Nephron (organoid): ENCODE measurements at regions not wholly inside any gene's neighbourhood (a gene's known extent, or its start where the extent isn't known, plus 50 kb on each side); places are given as distances from the start of the nearest gene placed in this dataset.

ENCODE experiments used
- H3K27ac Mint-ChIP-seq, 3 experiments: 2 replicates each; pipeline ENCODE4 v1.8.0; 2020; ENCODE audit warnings: mixed read lengths in 3 of 3, mild to moderate bottlenecking in 2 of 3, moderate library complexity in 1 of 3
- H3K27me3 Mint-ChIP-seq: 2 replicates; pipeline ENCODE4 v1.8.0; 2021; ENCODE audit warnings: low read depth, mild to moderate bottlenecking, moderate library complexity, mixed read lengths
- H3K36me3 Mint-ChIP-seq: 2 replicates; pipeline ENCODE4 v1.8.0; 2020; ENCODE audit warnings: low read depth, mixed read lengths
- H3K4me1 Mint-ChIP-seq: 2 replicates; pipeline ENCODE4 v1.8.0; 2020; ENCODE audit warnings: mixed read lengths
- H3K4me3 Mint-ChIP-seq, 3 experiments: 2 replicates each; pipeline ENCODE4 v1.8.0; 2020; ENCODE audit warnings: mild to moderate bottlenecking in 3 of 3, mixed read lengths in 3 of 3, moderate library complexity in 2 of 3
- H3K9me3 Mint-ChIP-seq: 2 replicates; pipeline ENCODE4 v1.8.0; 2020; ENCODE audit warnings: mixed read lengths
- TF ChIP-seq, protein P1 (sequence below), 3 experiments: fragments of 200-600 bp; sonication (generic); IDR thresholded peaks; one replicate each; pipeline ENCODE4 v1.5.0; 2021; ENCODE audit warnings: antibody characterized with exemption in 3 of 3; ENCODE audit not compliant: unreplicated experiment in 3 of 3

DNA sequence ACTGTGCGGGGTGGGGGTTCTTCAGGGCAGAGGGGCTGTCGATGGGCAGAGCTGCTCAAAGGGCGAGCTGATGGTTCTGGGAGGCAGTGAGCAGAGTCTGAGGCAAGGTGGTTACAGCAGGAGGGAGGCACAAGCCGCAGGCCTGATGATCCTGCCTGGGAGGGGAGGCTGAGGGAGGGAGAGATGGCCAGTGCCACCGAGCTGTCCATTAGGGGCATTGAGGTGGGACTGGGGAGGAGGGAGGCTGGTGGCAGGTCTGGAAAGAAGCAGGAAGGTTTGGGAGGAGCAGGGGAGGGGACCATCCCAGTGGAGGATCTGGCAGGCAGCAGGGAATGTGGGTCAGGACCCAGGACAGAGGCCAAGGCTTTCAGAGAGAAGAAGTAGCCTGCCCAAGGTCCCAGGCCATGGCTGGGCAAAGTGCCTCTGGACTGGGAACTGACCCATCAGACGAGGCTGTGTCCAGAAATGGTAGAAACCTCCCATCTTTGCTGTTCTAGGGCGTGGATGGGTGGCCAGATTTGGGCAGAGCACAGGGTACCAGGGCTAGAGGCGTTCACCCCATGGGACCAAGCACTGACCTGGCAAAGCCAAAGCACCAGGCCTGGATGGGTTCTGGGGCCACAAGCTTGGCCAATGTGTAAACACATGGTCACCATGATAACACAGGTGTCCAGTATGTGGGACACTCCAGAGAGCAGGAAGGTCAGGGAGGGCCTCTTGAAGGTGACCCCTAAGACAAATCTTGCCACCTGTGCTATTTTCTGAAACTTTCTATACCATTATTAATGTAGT, 55.5 kb downstream of the INHBB start:
- H3K4me3 Mint-ChIP-seq, result no peak overlapping the region
- H3K27me3 Mint-ChIP-seq, result peaks cover 25% of the 10 kb centered on the region
- no peak overlapping the region for H3K27ac Mint-ChIP-seq
- no peaks in the 10 kb centered on the region for H3K36me3 Mint-ChIP-seq
- no peaks in the 10 kb centered on the region for H3K9me3 Mint-ChIP-seq
- H3K4me1 Mint-ChIP-seq, result peaks cover 5% of the 10 kb centered on the region
- TF ChIP-seq, protein P1, sequence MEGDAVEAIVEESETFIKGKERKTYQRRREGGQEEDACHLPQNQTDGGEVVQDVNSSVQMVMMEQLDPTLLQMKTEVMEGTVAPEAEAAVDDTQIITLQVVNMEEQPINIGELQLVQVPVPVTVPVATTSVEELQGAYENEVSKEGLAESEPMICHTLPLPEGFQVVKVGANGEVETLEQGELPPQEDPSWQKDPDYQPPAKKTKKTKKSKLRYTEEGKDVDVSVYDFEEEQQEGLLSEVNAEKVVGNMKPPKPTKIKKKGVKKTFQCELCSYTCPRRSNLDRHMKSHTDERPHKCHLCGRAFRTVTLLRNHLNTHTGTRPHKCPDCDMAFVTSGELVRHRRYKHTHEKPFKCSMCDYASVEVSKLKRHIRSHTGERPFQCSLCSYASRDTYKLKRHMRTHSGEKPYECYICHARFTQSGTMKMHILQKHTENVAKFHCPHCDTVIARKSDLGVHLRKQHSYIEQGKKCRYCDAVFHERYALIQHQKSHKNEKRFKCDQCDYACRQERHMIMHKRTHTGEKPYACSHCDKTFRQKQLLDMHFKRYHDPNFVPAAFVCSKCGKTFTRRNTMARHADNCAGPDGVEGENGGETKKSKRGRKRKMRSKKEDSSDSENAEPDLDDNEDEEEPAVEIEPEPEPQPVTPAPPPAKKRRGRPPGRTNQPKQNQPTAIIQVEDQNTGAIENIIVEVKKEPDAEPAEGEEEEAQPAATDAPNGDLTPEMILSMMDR (IDR thresholded peaks at IDR 0.05; ENCODE audit: unreplicated experiment in 3 of 3), result no peak

DNA sequence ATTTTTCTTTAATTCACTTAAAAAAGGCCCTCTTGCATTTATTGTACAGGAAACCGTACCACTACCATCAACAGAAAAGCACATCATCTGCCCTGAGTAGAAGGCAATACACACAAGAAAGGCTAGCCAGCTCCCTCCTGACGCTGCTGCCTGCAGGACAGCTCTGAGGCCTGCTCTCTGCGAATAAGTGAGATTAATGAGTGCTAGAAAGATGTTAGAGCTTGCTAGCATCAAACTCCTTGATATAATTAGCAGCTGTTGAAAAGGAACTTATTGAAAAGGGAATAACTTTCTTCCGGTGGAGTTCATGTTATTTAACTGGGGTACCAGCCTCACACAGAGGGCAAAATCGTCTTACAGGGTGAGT, 56.1 kb downstream of the INHBB start:
- peaks cover 2% of the 10 kb centered on the region for H3K9me3 Mint-ChIP-seq
- TF ChIP-seq, protein P1 (IDR thresholded peaks at IDR 0.05; ENCODE audit: unreplicated experiment in 3 of 3), result no peak
- no peak overlapping the region for H3K27ac Mint-ChIP-seq
- peaks cover 23% of the 10 kb centered on the region for H3K27me3 Mint-ChIP-seq
- no peak overlapping the region for H3K4me3 Mint-ChIP-seq
- H3K4me1 Mint-ChIP-seq, result peaks cover 3% of the 10 kb centered on the region
- no peaks in the 10 kb centered on the region for H3K36me3 Mint-ChIP-seq

DNA sequence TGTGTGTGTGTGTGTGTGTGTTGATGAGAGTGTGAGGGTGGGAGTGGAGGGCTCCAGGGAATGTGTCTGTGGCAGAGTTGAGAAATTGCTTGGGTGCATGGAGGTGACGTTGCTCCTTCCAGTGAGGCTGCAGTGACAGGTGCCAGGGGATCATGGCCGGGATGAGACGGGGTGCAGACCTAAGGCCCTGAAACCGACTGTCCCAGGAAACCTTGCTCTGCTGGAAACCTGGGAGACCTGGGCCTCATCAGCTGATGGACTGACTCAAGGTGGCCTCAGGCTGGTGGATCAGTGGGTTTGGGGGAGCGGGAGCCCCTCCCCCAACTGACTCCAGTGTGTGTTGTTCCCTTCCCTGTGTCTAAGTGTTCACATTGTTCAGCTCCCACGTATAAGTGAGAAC, 56.6 kb downstream of the INHBB start:
- Mint-ChIP-seq H3K27ac (no peak overlapping the region), H3K9me3 (peaks cover 3% of the 10 kb centered on the region), H3K27me3 (peaks cover 20% of the 10 kb centered on the region), H3K4me3 (no peak overlapping the region), H3K4me1 (no peaks in the 10 kb centered on the region), H3K36me3 (no peaks in the 10 kb centered on the region)
- TF ChIP-seq, protein P1 (IDR thresholded peaks at IDR 0.05; ENCODE audit: unreplicated experiment in 3 of 3), result no peak

DNA sequence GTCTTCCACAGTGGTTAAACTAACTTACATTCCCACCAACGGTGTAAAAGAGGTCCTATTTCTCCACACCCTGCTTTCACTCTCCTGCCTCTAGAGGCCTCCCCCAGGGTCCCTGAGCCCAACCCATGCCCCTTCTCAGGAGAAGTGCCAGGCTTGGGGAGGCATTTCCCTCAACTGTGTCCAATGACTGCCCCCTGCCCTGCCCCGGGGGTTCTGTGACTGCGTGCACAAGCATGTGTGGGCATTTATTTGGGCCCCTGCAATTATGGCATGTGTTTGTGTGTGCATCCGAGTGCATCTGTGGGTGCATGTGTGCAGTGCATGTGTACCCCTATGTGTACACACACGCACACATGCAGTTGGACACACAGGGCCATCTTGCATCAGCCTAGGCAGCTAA, 57.3 kb downstream of the INHBB start:
- no peaks in the 10 kb centered on the region for H3K4me1 Mint-ChIP-seq
- peaks cover 20% of the 10 kb centered on the region for H3K27me3 Mint-ChIP-seq

DNA sequence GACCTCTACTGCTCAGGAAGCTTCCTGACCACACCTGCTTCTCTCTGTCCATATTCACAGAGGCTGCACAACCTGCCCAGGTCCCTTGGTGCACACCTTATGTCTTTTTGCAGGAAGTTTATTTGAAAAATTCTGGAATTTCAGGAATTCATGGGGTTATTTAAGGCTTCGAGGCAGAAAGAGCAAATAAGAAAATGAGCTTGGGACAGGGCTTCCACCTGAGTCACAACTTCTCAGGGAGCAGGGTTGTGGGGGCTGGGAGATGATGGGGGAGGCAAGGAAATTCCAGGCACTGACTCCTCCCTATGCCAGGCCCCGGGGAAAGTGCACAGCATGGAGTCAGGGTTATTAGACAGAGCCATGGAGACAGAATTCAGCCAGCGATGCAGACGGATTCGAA, 57.7 kb downstream of the INHBB start:
- Mint-ChIP-seq H3K9me3 (peaks cover 10% of the 10 kb centered on the region), H3K27ac (no peak overlapping the region), H3K4me3 (no peak overlapping the region), H3K27me3 (peaks cover 20% of the 10 kb centered on the region), H3K4me1 (no peaks in the 10 kb centered on the region), H3K36me3 (no peaks in the 10 kb centered on the region)
- TF ChIP-seq, protein P1 (IDR thresholded peaks at IDR 0.05; ENCODE audit: unreplicated experiment in 3 of 3), result no peak

More for the DNA sequence above, 57.3 kb downstream of the INHBB start:
- Mint-ChIP-seq H3K9me3 (peaks cover 7% of the 10 kb centered on the region), H3K4me3 (no peak overlapping the region), H3K36me3 (no peaks in the 10 kb centered on the region), H3K27ac (no peak overlapping the region)
- TF ChIP-seq, protein P1 (IDR thresholded peaks at IDR 0.05; ENCODE audit: unreplicated experiment in 3 of 3), result no peak

DNA sequence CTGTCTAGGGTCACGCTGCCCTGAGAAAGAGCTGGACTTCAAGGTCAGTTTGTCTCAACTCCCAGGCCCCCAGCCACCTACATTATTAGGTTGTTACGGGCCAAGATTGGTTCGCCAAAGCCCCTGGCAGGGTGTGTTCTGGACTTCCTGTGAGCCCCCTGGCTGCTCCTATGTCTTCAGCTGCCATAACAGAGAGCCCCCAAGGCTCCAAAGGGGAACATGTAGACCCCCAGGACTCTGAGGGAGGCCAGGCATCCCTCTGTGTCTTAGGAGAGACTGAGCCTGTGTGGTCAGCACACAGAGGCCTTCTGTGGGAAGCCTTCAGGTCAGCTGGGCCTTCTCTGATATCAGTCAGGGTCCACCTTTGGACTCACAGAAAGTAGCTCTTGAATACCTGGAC, 58.3 kb downstream of the INHBB start:
- Mint-ChIP-seq H3K27ac (no peak overlapping the region), H3K27me3 (peaks cover 20% of the 10 kb centered on the region), H3K9me3 (peaks cover 15% of the 10 kb centered on the region), H3K4me1 (no peaks in the 10 kb centered on the region), H3K36me3 (no peaks in the 10 kb centered on the region), H3K4me3 (no peak overlapping the region)
- TF ChIP-seq, protein P1 (IDR thresholded peaks at IDR 0.05; ENCODE audit: unreplicated experiment in 3 of 3), result no peak
